ENCODE measurements at regions not wholly inside any gene's neighbourhood (a gene's known extent, or its start where the extent isn't known, plus 50 kb on each side); places are given as distances from the start of the nearest gene placed in this dataset.

DNA sequence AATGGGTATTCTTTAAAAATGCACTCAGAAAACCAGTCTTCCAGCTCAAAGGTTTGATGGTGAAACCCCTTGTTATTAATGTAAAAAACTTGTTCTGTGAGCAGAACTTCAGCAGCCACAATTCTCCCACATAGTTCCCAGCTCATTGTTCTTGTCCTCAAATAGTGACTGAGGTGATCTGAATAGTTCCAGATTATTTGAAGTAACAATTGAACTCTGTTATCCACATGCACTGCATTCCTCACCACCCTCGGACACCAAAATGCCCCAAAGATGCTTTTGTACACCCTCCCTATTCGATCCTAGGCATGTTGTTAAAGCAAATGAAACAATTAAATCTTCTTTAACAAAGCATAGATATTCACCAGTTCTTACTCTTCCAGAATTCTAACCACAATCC, 2186.8 kb upstream of the CELF4 start:
- Histone ChIP-seq H3K36me3 (ENCODE audit: control insufficient read depth, insufficient read depth, low read length) (no peaks in the 10 kb centered on the region), H3K4me3 (ENCODE audit: low read depth, low read length) (no peak overlapping the region), H3K27me3 (ENCODE audit: control insufficient read depth, insufficient read depth, low read length) (no peaks in the 10 kb centered on the region)
- TF ChIP-seq, protein P1, sequence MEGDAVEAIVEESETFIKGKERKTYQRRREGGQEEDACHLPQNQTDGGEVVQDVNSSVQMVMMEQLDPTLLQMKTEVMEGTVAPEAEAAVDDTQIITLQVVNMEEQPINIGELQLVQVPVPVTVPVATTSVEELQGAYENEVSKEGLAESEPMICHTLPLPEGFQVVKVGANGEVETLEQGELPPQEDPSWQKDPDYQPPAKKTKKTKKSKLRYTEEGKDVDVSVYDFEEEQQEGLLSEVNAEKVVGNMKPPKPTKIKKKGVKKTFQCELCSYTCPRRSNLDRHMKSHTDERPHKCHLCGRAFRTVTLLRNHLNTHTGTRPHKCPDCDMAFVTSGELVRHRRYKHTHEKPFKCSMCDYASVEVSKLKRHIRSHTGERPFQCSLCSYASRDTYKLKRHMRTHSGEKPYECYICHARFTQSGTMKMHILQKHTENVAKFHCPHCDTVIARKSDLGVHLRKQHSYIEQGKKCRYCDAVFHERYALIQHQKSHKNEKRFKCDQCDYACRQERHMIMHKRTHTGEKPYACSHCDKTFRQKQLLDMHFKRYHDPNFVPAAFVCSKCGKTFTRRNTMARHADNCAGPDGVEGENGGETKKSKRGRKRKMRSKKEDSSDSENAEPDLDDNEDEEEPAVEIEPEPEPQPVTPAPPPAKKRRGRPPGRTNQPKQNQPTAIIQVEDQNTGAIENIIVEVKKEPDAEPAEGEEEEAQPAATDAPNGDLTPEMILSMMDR (IDR thresholded peaks at IDR 0.05; ENCODE audit: insufficient read depth, low read length, severe bottlenecking): no peak
- DNase-seq (ENCODE audit: low read depth): no peak
- FAIRE-seq: no peak

DNA sequence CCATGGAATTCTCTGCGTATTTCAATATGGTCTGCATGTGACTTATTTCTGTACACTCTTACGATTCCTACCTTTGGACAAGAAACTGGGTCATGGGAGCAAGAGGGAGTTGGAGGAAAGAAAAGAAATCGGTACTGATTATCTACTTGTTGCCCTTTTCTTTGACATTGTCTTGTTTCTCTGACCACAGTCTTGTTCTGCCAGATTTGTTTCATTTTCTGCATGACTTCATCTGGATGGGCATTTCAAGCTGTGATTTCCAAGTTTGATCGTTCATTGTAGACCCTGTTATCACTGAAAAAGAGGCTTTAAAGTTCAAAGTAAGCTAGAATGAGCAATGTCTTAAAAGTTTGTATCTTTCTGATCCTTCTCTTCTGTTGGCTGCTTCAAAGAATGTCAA, 2186.3 kb upstream of the CELF4 start:
- Histone ChIP-seq H3K27me3 (ENCODE audit: control insufficient read depth, insufficient read depth, low read length) (no peaks in the 10 kb centered on the region), H3K4me3 (ENCODE audit: low read depth, low read length) (no peak overlapping the region), H3K36me3 (ENCODE audit: control insufficient read depth, insufficient read depth, low read length) (no peaks in the 10 kb centered on the region)
- TF ChIP-seq, protein P1 (IDR thresholded peaks at IDR 0.05; ENCODE audit: insufficient read depth, low read length, severe bottlenecking): no peak
- no peak for FAIRE-seq
- DNase-seq (ENCODE audit: low read depth): no peak

DNA sequence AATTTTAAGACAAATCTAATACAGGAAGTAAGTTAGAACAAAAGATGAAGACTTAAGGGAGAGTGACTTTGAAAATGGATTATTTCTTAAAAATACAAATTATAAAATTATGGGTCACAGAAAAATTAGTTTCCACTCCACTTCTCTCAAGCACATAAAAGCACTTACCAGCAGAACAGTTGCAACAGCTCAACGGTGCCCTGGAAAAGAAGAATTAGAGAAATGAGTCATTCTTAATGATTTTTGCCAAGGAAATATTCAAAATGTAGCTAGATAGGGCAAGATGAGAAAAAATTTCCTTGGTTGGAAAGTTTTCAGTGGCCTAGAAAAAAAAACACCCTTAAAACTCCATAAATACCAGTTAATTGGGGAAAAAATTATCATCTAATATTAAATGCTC, 2185.6 kb upstream of the CELF4 start:
- FAIRE-seq (no peak), DNase-seq (ENCODE audit: low read depth) (no peak)
- H3K27me3 ChIP-seq (ENCODE audit: control insufficient read depth, insufficient read depth, low read length): no peaks in the 10 kb centered on the region
- no peak overlapping the region for H3K4me3 ChIP-seq (ENCODE audit: low read depth, low read length)
- no peaks in the 10 kb centered on the region for H3K36me3 ChIP-seq (ENCODE audit: control insufficient read depth, insufficient read depth, low read length)
- TF ChIP-seq, protein P1 (IDR thresholded peaks at IDR 0.05; ENCODE audit: insufficient read depth, low read length, severe bottlenecking): no peak

DNA sequence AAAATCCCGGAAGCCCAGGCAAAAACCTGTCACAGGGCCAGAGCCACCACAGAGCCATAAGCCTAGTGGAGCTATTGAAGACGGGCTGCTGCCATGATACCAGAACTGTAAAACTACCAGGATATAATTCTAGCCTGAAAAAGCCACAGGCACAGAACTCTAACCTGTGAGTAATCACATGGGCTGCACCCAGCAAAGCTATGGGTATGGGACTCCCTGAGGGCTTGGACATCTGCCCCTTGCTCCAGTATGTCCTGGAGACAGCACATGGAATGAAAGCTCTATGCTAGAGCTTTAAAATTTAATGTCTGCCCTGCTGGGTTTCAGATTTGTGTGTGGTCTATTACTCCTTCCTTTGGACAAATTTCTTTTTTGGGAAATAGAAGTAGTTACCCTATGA, 2183.6 kb upstream of the CELF4 start:
- FAIRE-seq: no peak
- Histone ChIP-seq H3K27me3 (ENCODE audit: control insufficient read depth, insufficient read depth, low read length) (no peaks in the 10 kb centered on the region), H3K36me3 (ENCODE audit: control insufficient read depth, insufficient read depth, low read length) (no peaks in the 10 kb centered on the region), H3K4me3 (ENCODE audit: low read depth, low read length) (no peak overlapping the region)
- TF ChIP-seq, protein P1 (IDR thresholded peaks at IDR 0.05; ENCODE audit: insufficient read depth, low read length, severe bottlenecking): no peak
- DNase-seq (ENCODE audit: low read depth): no peak

DNA sequence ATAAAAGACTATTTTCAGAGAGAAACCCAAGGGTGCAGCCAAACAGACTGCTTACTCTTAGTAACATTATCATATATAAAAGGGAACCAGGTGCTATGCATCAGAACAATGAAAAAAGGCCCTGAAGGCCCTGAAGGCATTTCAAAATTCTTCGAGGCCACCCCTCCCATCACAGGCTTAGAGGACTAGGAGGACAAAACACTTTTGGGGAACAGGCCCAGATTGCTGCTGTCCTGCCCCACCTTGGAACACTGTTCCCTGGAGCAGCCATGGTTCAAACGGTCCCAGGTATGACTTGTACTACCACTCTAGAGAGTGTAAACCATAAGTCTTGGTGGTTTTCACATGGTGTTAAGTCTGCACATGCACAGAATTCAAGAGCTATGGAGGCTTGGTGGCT, 2183.1 kb upstream of the CELF4 start:
- Histone ChIP-seq H3K27me3 (ENCODE audit: control insufficient read depth, insufficient read depth, low read length) (no peaks in the 10 kb centered on the region), H3K36me3 (ENCODE audit: control insufficient read depth, insufficient read depth, low read length) (no peaks in the 10 kb centered on the region), H3K4me3 (ENCODE audit: low read depth, low read length) (no peak overlapping the region)
- DNase-seq (ENCODE audit: low read depth) (no peak), FAIRE-seq (no peak)
- TF ChIP-seq, protein P1 (IDR thresholded peaks at IDR 0.05; ENCODE audit: insufficient read depth, low read length, severe bottlenecking): no peak

DNA sequence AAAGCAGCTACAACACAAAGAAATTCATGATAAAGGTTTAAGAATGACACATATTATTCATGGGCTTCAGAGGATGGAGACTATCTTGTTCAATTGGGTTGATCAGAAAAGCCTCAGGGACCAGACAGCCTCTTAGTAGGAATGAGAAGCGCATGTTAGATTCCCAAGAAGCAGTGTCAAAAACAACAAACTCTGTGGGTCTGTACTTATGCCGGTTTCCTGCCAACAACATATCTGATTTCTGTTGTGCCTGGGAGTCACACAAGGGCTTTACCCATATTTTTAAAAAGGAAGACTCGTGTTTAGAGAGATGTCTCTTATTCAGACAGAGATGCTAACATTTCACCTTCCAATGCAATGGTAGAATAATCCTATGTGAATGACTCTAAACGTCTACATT, 2180.6 kb upstream of the CELF4 start:
- DNase-seq (ENCODE audit: low read depth): no peak
- Histone ChIP-seq H3K36me3 (ENCODE audit: control insufficient read depth, insufficient read depth, low read length) (no peaks in the 10 kb centered on the region), H3K27me3 (ENCODE audit: control insufficient read depth, insufficient read depth, low read length) (no peaks in the 10 kb centered on the region), H3K4me3 (ENCODE audit: low read depth, low read length) (no peak overlapping the region)
- FAIRE-seq: no peak
- TF ChIP-seq, protein P1 (IDR thresholded peaks at IDR 0.05; ENCODE audit: insufficient read depth, low read length, severe bottlenecking): no peak

Data from bronchial epithelial cell (primary cell).